EH (cell line): ENCODE measurements at regions not wholly inside any gene's neighbourhood (a gene's known extent, or its start where the extent isn't known, plus 50 kb on each side); places are given as distances from the start of the nearest gene placed in this dataset.

Experiments used
- DNase-seq: peaks from one replicate; pipeline ENCODE4 v3.0.0-alpha.2; 2015; ENCODE audit warnings: low read depth

- no peak for DNase-seq
These were observed 128.1 kb upstream of the JUN start for GRCh38 chr1:58911841-58912499.

- no peak for DNase-seq
These were observed 131.1 kb upstream of the JUN start for GRCh38 chr1:58914925-58915324.

- DNase-seq, result no peak
These were observed 133.6 kb upstream of the JUN start for GRCh38 chr1:58917436-58917835.

DNA sequence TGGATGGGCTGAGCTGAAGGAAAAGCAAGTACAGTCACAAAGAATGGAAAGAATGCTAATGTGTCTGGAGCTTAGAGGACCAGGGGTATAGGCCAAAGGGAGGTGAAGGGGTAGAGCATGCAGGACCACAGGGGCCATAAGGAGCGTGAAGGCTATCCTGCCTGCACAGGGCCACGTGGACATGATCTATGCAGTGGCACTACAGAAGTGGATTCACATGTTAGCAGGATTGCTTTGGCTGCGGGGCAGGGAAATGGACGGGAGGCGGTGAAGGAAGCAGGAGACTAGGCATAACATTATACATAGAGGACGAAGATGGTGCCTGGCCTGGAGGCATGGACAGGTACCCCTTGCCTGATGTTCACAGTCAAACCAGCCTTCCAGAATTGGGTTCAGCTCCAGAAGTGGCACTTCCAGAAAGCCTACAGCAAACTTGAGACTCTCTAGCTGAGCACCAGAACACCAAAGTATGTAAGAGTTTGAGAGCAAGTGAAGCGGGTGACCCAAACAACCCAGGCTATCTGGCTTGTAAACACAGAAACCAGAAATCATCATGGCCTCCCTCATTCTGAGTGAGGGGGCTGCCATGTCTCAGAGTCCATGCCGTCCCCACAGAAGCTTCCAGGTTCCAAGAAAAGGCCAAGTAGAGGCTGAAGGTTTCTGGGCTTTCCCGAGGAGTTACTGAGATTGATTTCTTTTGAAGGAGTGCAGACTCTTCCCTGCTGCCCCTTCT lies 135.5 kb upstream of the JUN start:
- DNase-seq, result no peak

DNA sequence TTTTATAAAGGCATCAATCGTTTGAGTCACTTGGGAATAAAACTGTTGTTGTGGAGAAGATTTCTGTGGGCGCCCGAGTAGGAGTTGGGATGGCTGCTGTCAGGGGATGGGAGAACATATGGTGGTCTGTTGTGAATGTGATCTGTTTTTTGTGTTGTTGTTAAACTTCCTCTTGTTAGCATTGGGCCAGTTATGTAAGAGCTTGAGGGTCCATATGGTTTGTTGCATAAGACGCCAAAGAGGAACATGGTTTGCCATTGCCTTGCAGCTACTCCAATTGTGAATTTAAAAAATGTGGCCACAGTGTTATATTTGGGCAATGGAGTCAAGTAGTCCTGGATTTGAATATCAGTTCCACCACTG lies 136.1 kb upstream of the JUN start:
- DNase-seq, result no peak

GRCh38 chr1:58921342-58921741 lies 137.5 kb upstream of the JUN start:
- DNase-seq, result no peak

DNA sequence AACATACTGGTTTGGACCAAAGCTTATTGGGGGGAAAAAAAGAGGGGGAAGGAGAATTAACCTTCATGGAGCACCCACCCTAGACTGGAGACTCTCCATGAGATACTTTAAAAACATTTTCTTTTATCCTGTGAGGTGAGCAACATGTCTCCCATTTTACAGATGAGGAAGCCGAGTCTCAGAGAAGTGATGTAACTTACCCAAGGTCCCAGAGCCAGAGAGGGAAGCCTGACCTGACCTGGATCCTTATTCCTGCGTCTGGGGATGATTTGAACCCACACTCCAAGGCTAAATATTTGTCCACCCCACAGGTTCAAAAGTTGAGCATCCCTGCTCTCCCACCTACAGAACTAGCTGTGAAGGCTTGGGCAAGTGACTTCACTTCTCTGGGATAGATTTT lies 137.9 kb upstream of the JUN start:
- no peak for DNase-seq

- peak; percentile 59 for DNase-seq
These were observed 138.6 kb upstream of the JUN start for GRCh38 chr1:58922302-58923089.

GRCh38 chr1:58923090-58923470 lies 139.2 kb upstream of the JUN start:
- DNase-seq, result no peak

GRCh38 chr1:58924016-58924565 lies 140.2 kb upstream of the JUN start:
- DNase-seq, result no peak

- DNase-seq, result no peak
These were observed 141.0 kb upstream of the JUN start for GRCh38 chr1:58924821-58925220.

DNA sequence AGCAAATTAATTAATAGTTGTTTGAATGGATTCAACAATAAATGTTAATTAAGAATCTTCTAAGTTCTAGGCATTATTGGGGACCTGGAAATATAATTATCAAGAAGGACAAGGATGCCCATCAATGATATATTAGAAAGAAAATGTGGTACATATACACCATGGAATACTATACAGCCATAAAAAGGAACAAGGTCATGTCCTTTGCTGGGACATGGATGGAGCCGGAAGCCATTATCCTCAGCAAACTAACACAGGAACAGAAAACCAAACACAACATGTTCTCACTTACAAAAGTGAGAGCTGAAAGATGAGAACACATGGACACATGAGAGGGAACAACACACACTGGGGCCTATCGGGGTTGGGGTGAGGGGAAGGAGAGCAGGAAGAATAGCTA lies 141.4 kb upstream of the JUN start:
- DNase-seq, result no peak

GRCh38 chr1:58926152-58926551 lies 142.3 kb upstream of the JUN start:
- DNase-seq, result no peak

DNA sequence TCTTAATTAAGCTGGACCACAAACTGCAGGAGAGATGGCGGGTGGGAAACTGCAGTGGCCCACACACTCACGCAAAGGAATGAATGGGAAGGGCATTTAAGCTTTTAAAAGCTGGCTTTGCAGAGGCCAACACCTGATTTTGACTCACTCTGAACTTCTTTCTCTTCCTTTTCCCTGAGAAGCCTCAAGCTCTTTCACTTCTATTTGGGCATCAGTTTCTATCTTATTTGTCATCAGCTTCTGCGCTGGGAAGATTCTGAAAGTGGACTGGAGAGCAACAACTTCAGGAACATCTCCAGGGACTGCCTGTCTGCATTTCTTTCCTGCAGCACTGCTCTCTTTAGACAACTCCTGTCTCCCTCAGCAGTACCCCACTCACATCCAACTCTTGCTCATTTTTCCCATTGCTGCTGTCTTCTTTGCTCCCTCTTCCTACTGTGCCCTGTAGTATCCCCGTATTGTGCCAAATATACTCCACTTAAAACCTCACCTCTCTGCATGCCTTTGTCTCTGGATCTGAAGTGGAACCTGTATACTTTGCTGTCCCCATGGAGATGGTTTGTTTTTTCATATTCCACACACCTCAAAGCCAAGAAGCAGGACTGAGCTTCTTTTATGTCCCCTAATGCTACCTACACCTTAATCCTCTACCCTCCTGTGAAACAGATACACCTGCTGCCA lies 143.3 kb upstream of the JUN start:
- DNase-seq, result no peak

DNA sequence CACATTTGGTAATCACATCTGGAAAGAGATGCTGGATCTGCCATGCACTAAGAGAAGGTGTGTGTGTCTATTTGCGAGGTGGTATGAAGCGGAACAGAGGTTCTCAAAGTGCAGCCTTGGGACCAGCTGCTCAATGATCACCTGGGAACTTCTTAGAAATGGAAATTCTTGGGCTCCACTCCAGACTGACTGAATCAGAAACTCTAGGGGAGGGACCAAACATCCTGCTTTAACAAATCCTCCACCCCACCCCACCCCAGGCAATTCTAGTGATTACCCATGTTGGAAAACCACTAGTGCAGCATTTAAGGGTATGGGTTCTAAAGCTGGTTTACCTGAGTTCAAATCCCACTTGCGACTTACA lies 143.9 kb upstream of the JUN start:
- no peak for DNase-seq

- DNase-seq, result no peak
These were observed 144.7 kb upstream of the JUN start for GRCh38 chr1:58928514-58928913.

- no peak for DNase-seq
These were observed 146.0 kb upstream of the JUN start for GRCh38 chr1:58929671-58930325.

- no peak for DNase-seq
These were observed 147.2 kb upstream of the JUN start for GRCh38 chr1:58931024-58931423.

DNA sequence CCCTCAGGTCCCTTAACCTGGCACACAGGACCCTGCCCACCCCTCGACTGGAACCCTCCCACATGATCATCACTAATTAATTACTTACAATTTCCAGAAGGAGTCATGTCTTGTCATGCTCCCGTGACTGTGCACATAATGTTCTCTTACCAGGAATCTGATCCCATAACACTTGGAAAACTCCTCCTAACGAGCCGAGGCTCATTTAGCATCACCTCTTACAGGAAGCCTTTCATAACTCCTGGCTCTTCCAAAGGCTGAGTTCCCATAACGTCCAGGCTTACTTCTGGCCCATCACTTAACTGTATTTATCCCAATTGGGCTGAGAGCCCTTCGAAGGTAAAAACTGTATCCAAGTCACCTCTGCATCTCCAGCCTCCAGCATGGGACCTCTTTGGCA lies 147.9 kb upstream of the JUN start:
- DNase-seq, result no peak

GRCh38 chr1:58932859-58933598 lies 149.2 kb upstream of the JUN start:
- DNase-seq, result peak; percentile 79

GRCh38 chr1:58933599-58933926 lies 149.7 kb upstream of the JUN start:
- no peak for DNase-seq
